CD4-positive, alpha-beta T cell treated with Interferon alpha-2 for 1 hour (primary cell): ENCODE measurements at regions not wholly inside any gene's neighbourhood (a gene's known extent, or its start where the extent isn't known, plus 50 kb on each side); places are given as distances from the start of the nearest gene placed in this dataset.

Source experiments
- DNase-seq, 2 donors: peaks; one replicate each; pipeline ENCODE4 v3.0.0-alpha.2; 2020 to 2022

DNA sequence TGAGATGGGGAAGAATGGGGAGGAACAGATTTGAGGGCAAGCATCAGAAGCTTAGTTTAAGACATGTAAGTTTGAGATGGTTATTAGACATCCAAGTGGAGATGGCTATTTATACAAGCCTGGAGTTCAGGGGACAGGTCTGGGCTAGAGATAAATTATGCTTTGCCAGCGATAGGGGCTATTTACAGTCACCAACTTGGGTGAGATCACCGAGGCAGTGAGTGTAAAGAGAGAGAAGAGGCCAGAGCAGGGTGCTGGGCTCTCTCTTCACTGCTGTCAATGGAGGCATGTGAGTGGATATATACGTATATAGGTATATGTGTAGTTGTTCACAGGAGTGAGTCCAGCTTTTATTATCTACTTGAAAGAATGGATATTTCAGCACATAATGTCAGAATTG lies 81.0 kb downstream of the QPCT start:
- DNase-seq, result no peak

DNA sequence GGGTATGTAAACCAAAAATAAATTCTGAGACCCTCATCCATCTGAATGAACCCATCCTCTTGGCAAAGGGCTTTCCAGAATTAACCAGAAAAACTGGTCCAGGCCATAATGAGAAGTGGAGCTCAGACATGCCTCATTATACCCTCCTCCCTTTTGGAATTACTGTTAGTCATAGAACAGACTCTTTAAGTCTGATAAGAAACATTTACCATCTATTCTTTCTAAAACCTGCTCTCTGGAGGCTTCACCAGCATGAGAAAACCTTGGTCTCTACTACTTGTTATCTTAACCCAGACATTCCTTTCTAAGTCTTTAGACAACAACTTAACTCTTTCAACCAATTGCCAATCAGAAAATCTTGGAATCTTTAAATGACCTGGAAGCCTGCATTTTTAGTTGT lies 82.8 kb downstream of the QPCT start:
- DNase-seq, result no peak

DNA sequence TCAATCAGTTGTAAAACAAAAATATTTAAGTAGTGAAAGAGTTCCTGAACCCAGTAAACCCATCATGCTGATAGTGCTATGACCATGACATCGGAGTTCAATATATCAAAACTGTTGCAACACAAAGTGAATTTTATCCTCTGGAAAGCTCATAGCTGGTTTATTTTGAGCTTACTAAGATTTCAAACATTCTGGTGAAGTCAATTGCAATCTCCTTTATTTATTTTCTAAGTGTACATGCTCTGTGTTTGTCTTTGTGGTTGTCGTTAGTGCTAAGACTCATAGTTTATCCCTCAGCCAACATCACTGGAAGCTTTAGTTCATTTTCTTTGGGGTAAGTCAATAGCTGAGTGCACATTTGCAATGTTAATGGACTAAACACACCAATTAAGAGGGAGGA lies 91.9 kb downstream of the QPCT start:
- DNase-seq, result no peak

DNA sequence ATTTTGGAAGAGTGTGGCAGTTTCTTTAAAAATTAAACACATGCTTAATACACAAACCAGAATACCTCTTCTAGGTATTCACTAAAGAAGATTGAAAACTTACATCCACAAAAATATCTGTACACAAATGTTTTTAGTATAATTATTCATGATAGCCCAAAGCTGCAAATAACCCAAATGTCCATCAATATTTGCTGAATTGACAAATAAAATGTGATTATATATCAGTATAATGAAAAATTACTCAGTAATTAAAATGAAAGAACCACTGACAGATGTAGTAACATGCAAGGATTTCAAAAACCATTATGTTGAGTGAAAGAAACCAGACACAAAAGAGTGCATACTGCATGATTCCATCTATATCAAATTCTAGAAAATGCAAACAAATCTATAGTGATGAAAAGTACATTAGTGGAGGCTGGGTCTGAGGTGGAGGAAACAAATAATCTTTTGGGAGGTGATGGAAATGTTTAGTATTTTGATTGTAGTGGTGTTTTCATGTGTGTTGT lies 94.8 kb downstream of the QPCT start:
- DNase-seq, result no peak

DNA sequence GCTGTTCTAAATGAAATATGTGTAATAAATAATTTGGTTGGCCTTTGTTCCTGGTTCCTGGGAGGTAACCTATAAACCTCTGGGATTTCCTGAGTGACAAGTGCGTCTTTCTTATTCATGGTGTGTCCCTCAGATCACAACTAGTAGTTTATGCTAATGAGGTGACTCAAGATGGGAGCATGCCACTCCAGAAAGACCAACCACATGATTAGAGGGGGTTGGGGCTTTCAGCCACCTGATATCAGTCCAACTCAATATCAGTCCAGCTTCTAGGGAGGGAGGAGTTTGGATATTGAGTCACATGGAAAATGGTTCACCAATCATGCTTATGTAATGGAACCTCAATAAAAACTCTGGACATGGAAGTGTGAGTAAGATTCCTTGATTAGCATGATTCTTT lies 96.6 kb downstream of the QPCT start:
- DNase-seq, result no peak

DNA sequence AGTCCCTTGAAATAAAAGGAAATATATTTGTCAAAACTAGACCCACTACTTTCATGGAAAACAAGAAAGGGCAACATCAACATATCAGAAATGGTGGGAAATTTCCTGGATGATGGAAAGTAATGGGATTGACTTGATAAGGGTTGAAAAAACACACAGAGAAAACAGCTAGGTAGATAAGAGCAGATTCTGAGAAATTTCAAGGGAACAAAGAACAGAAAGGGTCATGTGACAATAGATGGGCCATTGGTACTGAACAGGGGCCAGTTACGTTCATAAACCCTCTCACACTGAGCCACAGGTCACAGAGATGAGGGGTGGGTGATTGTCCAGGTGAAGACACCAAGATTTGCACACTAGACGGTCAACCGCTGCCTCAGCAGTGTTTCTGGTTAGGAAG lies 98.7 kb downstream of the QPCT start:
- DNase-seq, result no peak

DNA sequence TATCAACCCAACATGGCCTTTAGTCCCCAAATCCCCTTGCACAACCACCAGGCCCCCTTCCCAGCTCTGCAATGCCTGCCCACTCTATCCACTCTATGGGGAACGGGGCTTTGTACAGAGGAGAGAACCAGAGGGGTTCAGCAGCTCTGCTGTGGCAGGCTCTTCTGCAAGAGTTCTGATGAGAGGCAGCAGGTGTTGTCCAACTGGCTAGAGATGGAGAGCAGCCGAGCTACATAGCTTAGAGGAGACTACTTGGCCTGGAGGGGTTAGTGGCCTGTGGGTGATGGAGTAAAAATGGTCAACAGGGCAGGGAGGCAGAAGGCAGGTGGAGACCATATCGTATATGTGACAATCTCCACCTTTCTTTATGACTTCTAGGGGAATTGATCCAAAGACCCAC lies 103.0 kb downstream of the QPCT start:
- no peak for DNase-seq

DNA sequence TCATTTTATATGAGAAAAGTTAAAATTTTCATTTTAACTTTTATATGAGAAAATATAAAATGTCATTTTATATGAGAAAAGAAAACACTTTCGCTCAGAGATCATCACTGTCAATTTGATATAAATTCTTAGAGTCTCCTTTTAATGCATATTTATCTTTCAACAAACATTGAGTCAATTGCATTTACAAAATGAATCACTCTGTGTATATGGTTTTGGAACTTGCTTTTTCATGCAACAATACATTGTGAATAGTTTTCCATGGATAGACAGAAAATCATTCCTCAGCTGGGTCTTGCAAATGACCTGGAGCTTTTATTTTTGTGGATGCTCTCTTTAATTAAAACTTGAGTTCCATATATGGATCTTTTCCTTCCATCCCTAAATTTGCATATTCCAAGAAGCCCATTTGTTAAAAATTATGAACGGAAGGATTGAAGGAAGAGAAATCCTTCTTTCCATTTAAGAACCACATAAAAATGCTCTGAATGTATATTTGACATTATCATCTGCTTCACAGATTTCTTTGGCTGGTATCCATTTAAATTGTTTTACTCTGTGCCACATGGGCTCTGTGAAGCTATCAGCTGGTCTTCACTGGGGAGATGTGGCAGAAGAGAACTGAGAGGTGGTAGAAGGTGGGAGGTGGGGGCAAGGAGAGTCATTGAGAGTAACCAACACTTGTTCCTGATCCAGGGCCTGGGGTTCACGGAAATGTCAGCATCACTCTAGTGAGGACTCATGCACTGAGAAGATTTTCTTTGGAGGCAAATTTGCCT lies 104.1 kb downstream of the QPCT start:
- no peak for DNase-seq

DNA sequence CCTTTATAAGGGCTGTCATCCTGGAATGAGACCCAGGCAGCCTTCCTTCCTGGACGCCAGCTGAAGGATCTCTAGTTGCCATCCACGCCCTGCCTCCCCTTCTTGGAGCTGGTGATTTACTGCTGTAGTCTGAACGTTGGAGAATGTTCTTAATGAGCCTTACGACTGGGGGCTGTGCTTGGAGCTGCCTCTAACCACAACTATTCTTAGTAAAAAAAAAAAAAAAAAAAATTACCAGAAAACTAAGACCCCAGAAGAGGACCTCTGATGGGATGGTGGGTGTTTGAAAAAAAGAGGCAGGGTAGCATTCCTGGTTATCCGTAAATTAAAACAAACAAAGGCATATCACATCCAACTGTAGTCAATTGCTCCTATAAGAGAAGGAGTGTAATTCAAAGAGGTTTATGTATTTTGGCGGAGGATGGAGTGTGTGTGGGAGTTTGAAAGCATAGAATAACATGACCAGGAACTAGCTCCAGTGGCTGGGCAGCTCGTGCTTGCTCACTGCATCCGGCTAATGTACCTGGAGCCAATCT lies 105.4 kb downstream of the QPCT start:
- no peak for DNase-seq

DNA sequence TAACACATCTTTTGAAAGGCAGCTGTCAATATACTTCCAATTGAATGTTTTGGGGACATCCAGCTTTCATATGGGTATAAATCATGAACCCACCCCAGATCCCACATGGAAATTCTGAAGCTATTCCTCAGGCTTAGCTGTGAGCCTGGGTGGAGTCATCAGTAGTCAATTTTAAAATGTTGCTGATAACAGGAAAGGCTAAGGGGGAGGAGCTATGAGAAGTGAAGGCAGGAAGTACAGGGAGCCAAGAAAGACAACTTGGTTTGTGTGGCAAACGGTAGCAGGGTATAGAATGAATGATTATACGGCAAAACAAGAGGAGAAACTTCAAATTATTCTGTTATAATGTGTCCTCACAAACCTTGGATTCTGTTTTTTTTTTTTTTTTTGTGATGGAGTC lies 108.6 kb downstream of the QPCT start:
- peak in 1 of 2 donors; percentile 37 for DNase-seq

DNA sequence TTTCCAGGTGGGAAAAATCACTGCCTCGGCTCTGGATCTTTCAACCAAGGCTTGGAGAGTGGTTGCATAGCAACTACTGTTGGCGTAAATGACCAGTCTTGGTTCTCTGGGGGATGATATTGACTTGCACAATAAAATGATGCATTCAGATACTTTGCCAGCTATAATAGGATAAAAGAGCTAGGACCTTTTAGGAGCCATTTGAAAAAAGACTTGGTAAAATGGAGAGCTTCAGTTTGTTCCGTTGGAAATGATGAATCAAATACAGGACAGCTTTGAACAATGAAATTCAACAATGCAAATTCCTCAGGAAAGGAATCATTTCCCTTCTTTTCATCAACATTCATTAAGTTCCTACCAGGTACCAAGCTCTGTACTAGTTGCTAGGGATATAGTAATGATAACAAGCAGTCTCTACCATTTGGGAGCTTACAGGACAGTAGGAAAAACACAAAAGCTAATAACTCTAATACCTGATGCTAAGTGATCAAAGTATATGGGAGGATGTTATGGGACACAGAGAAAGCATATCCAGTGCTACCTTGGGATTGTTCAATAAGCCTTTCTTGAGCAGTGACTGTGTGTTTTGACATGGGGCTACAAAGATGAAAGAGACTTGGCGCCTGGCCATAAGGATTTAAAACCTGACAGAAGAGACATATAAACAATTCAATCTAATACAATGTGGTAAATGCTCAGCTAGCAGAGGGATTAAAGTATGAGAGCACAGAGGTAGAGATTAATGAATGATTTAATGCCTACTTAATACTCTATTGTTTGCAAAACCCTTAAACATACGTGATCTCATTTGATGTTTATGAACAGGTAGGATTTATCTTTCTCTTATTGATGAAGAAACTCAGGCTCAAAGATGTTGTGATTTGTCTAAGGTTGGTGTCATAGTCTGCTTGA lies 110.7 kb downstream of the QPCT start:
- no peak for DNase-seq

DNA sequence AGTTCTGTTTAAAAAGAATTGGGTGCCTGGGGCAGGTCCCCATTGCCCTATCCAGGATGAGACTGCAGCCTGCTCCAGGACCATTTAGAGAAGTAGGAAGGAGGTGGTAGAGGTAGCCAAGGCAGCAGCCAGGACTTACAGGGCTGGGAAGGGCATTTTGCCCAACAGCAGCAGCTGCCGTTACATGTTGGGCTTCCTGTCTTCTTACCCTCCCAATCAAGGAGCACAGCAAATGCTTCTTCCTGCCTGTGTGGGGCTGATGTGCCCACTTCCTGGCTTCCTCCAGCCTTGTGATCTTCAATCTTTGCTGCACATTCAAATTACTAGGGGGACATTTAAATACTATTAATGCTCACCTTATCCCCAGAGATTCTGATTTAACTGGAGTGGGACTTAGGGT lies 112.0 kb downstream of the QPCT start:
- peak; percentile 13 to 54 for DNase-seq

DNA sequence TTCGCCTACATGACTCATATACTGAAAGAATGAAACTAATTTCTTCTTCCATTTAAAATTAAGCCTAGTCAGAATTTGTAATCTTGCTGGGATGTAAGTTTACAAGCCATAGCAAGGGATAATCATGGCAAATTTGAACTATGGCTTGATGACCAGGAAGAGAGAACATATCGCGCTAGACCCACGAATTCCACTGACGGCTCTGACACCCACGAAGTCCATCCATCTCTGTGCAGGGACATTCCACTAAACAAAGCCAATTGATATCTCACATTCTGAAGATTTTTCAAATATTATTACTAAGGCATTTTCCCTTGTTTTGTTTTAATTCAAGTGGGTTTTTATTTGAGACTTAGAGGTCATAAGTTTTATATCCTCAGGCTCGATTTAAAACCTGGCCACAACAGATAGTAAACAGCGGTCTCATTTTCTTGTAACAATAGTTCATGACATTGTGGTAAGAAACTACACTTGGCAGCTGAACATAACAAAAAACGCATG lies 113.0 kb downstream of the QPCT start:
- DNase-seq, result no peak

DNA sequence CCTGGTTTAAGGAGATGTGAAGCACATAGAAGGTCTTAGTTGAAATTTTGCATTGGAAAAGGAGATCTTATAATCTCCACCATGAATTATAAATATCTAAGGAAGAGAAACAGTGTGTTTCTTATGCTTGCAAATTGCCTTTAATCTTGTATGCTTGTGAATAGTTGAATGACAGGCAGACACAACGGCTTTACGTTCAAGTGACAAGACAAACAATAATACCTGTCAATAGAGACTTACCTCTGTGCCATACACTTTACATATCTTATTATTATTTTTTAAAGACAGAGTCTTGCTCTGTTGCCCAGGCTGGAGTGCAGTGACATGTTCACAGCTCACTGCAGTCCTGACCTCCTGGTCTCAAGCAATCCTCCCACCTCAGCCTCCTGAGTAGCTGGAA lies 113.7 kb downstream of the QPCT start:
- DNase-seq, result no peak

DNA sequence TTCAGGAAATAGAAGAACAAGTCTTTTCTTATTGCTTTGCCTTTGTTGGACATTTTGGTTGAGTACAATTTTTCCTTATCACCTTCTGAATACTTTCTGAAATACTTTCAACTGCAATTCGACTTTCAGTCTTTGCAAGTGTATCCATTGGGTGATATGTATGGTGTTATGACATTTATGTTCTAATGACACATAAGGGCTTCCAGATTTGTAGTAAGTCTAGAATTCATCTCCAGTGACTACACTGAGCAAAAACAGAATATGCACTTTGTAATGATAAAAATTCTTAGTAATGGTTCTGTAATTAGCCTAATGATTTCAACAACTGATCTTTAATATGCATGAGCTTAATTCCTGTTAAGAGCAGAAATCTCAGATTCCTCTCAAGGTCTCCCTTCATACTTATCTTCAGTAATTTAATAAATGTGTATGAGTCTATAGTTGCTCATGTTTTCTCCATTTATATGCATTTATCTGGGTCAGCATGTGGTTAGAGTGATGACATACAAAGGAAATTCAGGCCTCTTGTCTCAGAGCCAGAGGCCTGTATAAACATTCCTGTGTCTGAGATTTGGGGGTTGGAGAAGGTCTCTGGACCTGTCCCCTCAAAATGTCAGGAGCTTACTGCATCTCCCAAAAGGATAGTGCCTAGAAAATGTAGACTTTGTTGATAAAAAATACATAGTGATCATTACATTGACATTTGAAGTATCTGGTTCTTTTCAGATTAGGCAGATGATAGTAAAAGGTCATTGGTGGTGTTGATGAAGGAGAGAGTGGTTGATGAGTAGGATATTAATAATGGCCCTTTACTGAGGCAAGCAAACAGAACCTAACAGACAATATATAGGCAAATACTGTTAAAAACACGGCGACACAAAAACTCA lies 114.9 kb downstream of the QPCT start:
- peak in 1 of 2 donors; percentile 14 for DNase-seq

DNA sequence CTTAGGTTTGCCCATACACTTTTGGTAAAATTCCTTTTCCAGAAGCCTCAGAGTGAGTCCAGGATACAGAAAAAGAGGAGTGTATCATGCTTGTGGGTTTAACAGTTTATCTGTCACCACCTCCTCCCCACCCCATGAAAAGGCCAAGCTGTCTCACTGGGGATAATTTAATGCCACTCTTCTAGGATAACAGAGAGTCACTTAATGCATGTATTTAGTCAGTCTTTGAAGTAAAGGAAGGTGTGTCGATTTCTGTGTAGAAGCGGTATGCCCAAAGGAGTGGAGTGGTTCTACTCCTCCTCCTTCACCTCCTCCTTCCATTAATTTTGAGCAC lies 116.4 kb downstream of the QPCT start:
- no peak for DNase-seq

DNA sequence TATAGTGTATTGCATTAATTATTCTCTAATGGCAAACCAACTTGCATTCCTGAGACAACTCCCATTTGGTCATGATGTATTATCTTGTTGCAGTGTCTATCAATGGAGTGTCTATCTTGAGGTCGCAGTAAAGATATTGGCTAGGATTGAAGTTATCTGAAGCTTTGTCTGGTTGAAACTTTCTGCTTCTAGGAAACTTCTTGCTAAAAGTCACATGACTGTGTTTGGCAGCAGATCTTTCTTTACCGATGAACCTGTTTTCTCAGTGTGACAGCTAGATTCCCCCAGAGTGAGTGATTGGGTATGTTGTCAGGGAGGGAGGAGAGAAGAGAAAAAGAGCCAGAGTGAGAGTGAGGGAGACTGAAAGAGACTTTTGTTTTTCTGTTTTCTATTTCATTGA lies 119.6 kb downstream of the QPCT start:
- DNase-seq, result no peak

DNA sequence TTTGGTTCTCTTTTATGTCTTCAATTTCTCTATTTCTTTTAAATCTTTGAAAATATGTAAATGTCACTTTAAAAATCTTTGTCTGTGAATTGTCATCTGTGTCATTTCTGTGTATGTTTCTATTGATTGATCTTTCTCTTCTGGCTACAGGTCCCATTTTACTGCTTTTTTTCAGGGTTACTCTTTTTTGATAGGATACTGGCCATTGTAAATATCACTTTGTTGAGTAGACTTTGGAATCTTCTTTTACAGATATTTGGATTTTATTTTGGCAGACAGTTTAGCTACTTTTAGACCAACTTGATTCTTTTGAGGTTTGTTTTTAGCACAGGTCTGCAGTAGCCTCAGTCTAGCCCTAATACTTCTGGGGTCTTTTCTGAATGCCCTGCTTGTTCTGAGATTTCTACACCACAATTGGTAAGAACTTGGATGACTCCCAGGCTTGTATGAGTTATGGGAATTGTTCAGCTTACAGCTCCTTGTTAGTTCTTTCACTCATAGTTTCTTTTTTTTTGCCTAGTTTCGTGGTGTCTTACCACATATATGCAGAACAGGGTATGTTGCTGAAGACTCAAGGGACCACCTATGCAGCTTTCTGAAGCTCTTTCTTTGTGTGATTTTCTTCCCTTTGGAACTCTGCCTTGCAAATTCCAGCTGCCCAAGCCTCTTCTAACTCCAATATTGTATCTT lies 122.2 kb downstream of the QPCT start:
- DNase-seq, result no peak

DNA sequence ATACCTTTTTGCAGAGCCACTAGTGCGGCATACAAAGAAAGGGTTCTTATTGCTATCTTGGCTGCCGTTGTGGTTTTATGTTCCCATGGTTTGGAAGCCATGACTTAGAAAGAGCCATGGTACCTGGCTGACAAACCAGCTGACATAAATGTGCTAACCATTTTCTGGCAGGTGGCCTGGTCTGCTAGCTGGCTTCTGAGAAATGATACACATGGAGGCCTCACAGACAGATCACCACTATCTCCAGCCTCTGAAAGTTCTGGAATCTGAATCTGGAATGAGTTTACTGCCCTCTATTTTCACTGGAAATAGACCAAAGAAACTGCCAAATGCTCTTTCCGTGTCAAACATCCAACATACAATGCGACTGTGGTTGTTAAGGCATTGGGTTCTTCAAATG lies 123.7 kb downstream of the QPCT start:
- DNase-seq, result no peak

DNA sequence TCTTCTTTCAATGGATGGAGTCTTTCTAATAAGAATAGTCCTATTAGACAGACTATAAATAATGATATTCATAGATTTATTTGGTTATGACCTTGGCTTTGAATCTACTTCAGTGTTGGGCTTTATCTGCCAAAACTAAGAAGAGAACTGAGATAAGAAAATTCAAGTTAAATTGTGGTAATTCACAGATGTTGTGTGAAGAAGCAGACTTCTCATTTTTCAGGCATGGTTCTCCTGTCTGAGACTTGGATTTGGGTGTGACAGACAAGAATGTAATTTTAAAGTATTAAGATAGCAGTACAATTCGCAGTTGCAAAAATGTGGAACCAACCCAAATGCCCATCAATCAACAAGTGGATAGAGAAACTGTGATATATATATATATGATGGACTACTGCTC lies 124.7 kb downstream of the QPCT start:
- DNase-seq, result no peak

DNA sequence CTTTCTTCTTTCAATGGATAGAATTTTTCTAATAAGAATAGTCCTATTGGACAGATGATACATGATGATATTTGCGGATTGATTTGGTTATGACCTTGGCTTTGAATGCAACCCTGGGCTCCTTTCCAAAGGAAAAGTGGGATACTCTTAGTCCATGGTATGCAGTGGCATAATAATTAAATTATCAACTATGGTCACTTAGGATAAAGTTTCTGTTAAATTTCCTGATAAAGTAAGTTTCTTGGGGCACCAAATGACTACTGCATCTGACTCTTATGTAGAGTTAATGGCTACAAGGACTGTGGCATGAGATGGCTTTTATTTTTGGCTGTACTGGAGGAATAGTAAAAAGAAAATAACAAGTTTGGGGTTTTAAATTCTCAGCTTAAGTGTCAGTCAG lies 126.7 kb downstream of the QPCT start:
- no peak for DNase-seq

DNA sequence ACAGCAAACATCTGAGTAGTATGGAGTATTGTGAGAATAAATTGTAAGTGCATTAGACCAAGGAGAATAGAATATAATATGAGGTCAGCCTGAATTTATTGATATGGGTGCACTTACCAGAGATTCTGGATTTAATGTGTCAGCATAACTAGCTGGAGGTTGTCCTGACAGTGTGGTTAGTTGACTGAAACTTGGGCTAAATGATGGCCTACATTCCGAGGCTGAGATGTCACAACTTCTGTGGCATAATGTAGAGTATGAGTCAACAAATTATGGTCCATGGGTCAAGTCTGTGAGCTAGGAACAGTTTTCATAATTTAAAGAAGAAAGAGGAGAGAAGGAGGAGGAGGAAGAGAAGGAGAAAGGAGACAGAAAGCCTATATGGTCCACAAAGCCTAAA lies 127.6 kb downstream of the QPCT start:
- no peak for DNase-seq
